Right kidney (tissue), 1 donor: ENCODE measurements at regions not wholly inside any gene's neighbourhood (a gene's known extent, or its start where the extent isn't known, plus 50 kb on each side); places are given as distances from the start of the nearest gene placed in this dataset.

Experiments used
- DNase-seq: peaks from one replicate; pipeline ENCODE4 v3.0.0-alpha.2; 2016

DNA sequence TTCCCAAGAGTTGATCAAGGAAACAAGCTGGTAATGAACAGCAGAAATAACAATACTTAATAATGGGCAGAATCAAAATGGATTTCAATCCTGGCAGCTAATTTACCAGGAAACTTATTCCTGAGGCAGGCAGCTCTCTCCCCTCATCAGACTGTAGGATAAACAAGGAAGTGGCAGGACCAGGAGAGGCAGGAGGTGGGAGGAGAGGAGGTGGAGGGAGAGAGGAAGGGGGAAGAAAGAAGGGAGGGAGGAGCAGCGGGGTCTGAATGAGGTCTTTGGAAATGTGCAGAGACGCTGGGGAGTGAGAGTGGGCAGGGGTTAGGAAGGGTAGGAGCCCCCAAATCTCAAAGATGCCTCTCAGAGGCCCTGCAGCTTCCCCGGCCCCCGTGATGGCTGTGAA is 231.5 kb downstream of the BCOR start:
- DNase-seq, result peak; percentile 33

- DNase-seq, result no peak
Measured at GRCh38 chrX:39869846-39870601, 227.7 kb downstream of the BCOR start.

DNA sequence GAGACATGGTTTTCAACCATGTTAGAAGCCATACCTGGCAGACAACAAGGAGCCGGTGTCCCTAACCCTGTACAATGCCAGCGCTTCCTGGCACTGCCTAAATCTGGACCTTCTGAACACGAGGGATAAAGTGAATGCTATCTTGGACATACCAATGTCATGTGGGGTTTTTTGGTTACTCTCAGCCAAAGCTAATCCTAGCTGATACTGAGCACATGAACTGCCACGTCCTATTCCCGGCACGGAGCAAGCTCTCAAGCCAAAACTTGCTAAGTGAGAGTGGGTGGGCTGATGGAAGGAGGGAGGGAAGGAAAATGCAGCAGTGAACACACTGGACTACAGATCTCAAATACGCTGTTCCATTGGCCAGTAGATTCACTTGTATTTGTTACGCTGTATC is 226.1 kb downstream of the BCOR start:
- no peak for DNase-seq

GRCh38 chrX:39873117-39873516 is 224.6 kb downstream of the BCOR start:
- no peak for DNase-seq

GRCh38 chrX:39874202-39874816 is 223.4 kb downstream of the BCOR start:
- DNase-seq, result no peak

GRCh38 chrX:39875834-39876628 is 221.7 kb downstream of the BCOR start:
- no peak for DNase-seq

DNA sequence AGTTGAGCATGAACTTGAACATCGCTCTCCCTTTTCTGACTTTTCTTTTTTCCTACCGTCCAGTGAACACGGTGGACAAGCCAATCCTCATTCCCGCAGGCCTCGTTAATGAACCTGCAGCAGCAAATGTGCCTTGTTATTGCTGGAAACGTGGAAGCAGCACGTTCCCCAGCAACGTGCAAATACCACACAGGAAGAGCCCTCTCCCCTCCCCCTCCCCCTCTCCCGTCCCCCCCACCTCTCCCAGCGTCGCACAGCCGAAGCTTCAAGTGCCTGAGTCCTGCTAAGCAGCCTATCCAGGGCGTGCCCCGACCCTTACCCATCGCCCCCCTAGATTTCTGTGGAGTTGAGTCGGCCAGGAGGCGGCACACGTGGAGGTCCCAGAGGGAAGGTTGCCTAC is 219.9 kb downstream of the BCOR start:
- DNase-seq, result no peak

DNA sequence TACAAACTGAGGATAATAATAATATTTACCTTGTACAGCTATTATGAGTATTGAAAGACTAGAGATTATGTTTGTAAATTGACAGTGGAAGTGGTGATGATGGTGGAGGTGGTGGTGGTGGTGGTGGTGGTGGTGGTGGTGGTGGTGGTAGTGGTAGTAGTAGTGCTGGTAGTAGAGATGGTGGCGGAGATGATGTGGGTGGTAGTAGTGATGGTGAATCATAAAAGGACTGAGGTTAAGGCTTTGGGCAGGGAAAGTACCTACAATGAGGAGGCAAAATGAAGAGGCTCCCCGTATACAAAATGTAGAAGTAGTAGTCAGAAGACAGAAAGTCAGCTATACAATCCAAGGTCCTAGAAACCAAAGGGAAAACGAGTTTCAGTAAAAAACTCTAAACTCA is 214.1 kb downstream of the BCOR start:
- DNase-seq, result no peak

DNA sequence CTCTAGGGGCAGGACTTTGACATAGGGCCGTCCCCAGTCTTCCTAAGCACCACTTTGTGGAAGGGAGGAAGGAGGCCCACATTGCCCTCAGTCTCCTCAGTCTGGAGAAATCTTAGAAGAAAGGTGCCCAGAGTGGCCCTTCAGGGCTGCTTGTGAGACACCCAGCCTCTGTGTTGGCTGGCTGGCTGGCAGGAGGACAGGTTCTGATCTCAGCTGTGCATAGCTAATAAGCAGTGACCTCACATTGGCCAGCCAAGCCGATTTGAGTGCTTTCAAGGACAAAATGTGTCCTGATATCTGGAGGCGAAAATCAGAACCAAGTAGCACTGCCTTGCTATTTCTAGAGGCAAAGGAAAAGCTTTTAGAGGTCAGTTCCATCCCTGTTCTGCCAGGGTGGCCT is 211.5 kb downstream of the BCOR start:
- DNase-seq, result no peak

DNA sequence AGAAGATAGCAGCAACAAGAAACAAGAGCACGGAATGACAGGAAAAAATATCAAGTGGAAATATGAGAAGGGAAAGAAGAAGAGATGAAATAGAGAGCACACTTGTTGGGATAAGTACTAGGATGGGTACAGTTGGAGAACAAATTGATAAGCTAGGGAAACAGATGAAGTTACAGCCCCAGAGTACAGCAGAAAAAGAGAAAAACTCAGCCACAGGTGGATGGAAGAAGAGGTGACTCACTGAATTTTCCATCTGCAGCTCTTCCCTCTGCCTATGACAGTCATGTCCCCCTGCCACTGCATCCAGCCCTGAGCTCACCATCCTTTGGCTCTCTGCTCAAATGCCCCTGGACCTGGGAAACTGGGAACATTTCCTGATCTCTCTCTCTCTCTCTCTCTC is 209.0 kb downstream of the BCOR start:
- DNase-seq, result no peak

DNA sequence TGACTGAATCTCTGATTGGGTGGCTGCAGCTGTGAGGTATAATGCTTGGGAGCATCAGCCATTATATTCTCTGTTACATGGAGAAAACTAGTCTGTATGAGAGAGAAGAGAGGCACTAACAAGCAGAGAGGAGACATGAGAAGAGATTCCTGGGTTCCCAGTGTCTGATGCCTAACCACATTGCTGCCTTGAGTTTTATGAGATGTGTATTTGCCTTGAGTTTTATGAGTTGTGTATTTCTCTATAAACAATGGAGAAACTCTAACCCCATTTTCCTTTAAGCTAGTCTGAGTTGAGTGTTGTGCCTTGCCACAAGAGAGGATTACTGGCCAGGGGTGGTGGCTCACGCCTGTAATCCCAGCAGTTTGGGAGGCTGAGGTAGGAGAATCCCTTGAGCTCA is 208.1 kb downstream of the BCOR start:
- DNase-seq, result no peak

GRCh38 chrX:39890807-39891206 is 207.0 kb downstream of the BCOR start:
- no peak for DNase-seq

- DNase-seq, result no peak
Measured at GRCh38 chrX:39891781-39892180, 206.0 kb downstream of the BCOR start.

- no peak for DNase-seq
Measured at GRCh38 chrX:39893417-39894338, 204.1 kb downstream of the BCOR start.

GRCh38 chrX:39894683-39895082 is 203.1 kb downstream of the BCOR start:
- DNase-seq, result no peak

- DNase-seq, result no peak
Measured at GRCh38 chrX:39895218-39896110, 202.3 kb downstream of the BCOR start.

DNA sequence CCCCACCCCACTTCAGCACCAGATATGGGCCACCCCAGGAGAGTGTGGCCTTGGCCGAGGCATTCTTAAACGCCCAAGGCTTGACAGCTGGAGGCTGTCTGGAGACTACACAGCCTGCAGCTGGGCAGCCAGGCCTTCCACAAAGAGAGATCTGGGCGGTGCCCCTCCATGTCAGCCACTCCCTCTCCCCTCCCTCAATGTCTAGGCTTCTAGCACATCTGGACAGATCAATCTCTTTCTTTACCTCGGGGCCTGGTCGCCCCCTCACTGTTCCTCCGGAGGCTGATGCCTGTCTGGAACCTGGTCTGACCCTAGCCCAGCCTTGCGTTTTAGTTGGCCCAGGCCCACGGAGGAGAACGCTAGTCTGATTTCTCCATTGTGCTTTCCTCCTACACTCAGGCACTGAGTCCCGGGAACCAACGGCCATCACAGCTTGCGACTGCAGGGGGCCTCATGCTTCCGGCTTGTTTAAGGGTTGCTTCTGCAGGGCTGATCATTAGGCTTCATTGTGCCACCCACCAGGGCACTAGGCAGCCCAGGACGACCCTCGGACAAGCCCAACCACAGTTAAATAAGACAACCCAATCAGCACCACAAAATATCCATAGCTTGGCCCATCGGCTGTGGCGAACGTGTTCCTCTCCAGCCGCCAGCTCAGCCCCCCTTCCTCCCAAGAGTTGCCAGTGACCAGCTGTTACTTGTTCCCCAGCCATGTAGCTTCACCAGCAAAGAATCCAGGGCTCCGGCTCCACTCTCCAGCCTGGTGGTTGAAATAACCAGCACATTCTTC is 200.6 kb downstream of the BCOR start:
- peak; percentile 66 for DNase-seq

GRCh38 chrX:39897741-39898097 is 200.0 kb downstream of the BCOR start:
- DNase-seq, result no peak

- DNase-seq, result no peak
Measured at GRCh38 chrX:39898147-39898546, 199.6 kb downstream of the BCOR start.

GRCh38 chrX:39899059-39899458 is 198.7 kb downstream of the BCOR start:
- DNase-seq, result no peak
